Right lobe of liver (tissue), 6 donors: ENCODE measurements at regions not wholly inside any gene's neighbourhood (a gene's known extent, or its start where the extent isn't known, plus 50 kb on each side); places are given as distances from the start of the nearest gene placed in this dataset.

ENCODE experiments used
- ATAC-seq, 4 donors: fragments of 200-7000 bp; cut with Tn5 transposase; one replicate each; pipeline ENCODE4 v1.9.1; 2020; ENCODE audit warnings: mild to moderate bottlenecking in 4 of 4, moderate library complexity in 4 of 4
- DNase-seq, 3 donors: peaks; one replicate each; pipeline ENCODE4 v3.0.0-alpha.2; 2020
- H3K27ac ChIP-seq, 3 donors: fragments of 200-600 bp; one replicate each; pipeline ENCODE4 v1.8.0; 2022
- H3K27me3 ChIP-seq, 2 donors: fragments of 200-600 bp; one replicate each; pipeline ENCODE4 v1.8.0; 2022
- H3K36me3 ChIP-seq, 4 donors: fragments of 200-600 bp; sonication (generic) in 1 of 4; one replicate each; pipeline versions ENCODE4 v1.5.1 to v1.8.0; 2017 to 2022; ENCODE audit warnings: control low read depth in 1 of 4
- H3K4me1 ChIP-seq, 4 donors: fragments of 200-600 bp; sonication (generic) in 1 of 4; one replicate each; pipeline versions ENCODE4 v1.5.1 to v1.8.0; 2017 to 2022; ENCODE audit warnings: control low read depth in 1 of 4
- H3K4me3 ChIP-seq, 3 donors: fragments of 200-600 bp; one replicate each; pipeline ENCODE4 v1.8.0; 2022
- H3K9me3 ChIP-seq, 4 donors: fragments of 200-600 bp; sonication (generic) in 1 of 4; one replicate each; pipeline versions ENCODE4 v1.5.1 to v1.8.0; 2017 to 2022; ENCODE audit warnings: control low read depth in 1 of 4
- POLR2A ChIP-seq: fragments of 450-650 bp; IDR thresholded peaks from one replicate; pipeline ENCODE4 v1.6.1; 2017; ENCODE audit warnings: antibody characterized with exemption, mild to moderate bottlenecking
- WGBS: methylation state at CpG from one replicate; pipeline ENCODE4 v1.1.6; 2018; ENCODE audit warnings: low coverage, low lambda C conversion rate; ENCODE audit not compliant: insufficient coverage; ENCODE audit errors: missing lambda C conversion rate; 5-methylcytosine and 5-hydroxymethylcytosine counted together
- intact Hi-C, 2 donors: fragments of 100-400 bp; cut with DNase I; formaldehyde crosslinking; loops; one replicate each; pipeline versions ENCODE4 v1.11.2 to v1.14.1; 2022
- TF ChIP-seq, protein P1 (sequence below), 4 donors: fragments of 200-600 bp in 3 of 4; fragments of 450-650 bp in 1 of 4; IDR thresholded peaks; one replicate each; pipeline versions ENCODE4 v1.5.1 to v1.8.0; 2016 to 2022; ENCODE audit warnings: antibody characterized with exemption in 4 of 4, mild to moderate bottlenecking in 2 of 4
- donor health status: DM: no; HTN: yes; CAD: no.
- donor health status: DM: no; HTN: no; CAD: no.
- donor health status: DM: no; HTN: no; CAD: no.
- donor health status: DM: no; HTN: yes; CAD: no.
- donor health status: DM: no; HTN: yes; CAD: no.

GRCh38 chr4:143097751-143098150 lies 87.0 kb upstream of the USP38 start:
- no peaks in the 10 kb centered on the region for H3K9me3 ChIP-seq
- H3K27me3 ChIP-seq = no peaks in the 10 kb centered on the region
- no peak overlapping the region for H3K4me3 ChIP-seq
- 56% methylated on average over 4 of the region's 4 CpGs for WGBS
- no peaks in the 10 kb centered on the region for H3K4me1 ChIP-seq
- TF ChIP-seq POLR2A = no peak
- TF ChIP-seq, protein P1, sequence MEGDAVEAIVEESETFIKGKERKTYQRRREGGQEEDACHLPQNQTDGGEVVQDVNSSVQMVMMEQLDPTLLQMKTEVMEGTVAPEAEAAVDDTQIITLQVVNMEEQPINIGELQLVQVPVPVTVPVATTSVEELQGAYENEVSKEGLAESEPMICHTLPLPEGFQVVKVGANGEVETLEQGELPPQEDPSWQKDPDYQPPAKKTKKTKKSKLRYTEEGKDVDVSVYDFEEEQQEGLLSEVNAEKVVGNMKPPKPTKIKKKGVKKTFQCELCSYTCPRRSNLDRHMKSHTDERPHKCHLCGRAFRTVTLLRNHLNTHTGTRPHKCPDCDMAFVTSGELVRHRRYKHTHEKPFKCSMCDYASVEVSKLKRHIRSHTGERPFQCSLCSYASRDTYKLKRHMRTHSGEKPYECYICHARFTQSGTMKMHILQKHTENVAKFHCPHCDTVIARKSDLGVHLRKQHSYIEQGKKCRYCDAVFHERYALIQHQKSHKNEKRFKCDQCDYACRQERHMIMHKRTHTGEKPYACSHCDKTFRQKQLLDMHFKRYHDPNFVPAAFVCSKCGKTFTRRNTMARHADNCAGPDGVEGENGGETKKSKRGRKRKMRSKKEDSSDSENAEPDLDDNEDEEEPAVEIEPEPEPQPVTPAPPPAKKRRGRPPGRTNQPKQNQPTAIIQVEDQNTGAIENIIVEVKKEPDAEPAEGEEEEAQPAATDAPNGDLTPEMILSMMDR (IDR thresholded peaks at IDR 0.05) = no peak
- DNase-seq (no peak), ATAC-seq (no peak)
- H3K36me3 ChIP-seq = no peaks in the 10 kb centered on the region
- intact Hi-C loops = no loop called here
- H3K27ac ChIP-seq = no peak overlapping the region

- no peak for ATAC-seq
These were observed 85.0 kb upstream of the USP38 start for GRCh38 chr4:143099693-143100092.

DNA sequence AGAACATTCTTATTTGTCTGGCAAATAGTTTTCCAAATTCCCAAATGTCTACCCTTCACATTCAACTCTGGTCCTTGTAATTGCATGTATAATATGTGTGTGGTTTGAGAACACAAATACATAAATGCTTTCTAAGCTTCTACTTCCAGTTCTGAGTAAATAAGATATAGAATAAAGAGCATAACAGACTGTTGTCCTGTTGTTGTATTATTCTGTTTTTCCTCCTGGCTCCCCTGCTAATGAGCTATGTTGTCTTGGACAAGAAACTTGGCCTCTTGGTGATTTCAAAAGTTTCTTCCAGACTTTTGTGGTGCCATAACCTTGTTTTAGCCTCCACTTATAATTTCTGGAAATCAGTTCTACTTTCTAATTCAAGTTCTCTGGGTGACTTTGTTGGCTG lies 75.3 kb upstream of the USP38 start:
- intact Hi-C loops = no loop called here
- no peaks in the 10 kb centered on the region for H3K4me1 ChIP-seq
- H3K36me3 ChIP-seq = no peaks in the 10 kb centered on the region
- H3K27ac ChIP-seq = no peak overlapping the region
- DNase-seq = no peak
- no peak for TF ChIP-seq POLR2A
- TF ChIP-seq, protein P1 (IDR thresholded peaks at IDR 0.05) = no peak
- ATAC-seq = no peak
- no peaks in the 10 kb centered on the region for H3K27me3 ChIP-seq
- H3K4me3 ChIP-seq = no peak overlapping the region
- no peaks in the 10 kb centered on the region for H3K9me3 ChIP-seq

More at GRCh38 chr4:143099693-143100092, 85.0 kb upstream of the USP38 start:
- Histone ChIP-seq H3K27me3 (no peaks in the 10 kb centered on the region), H3K36me3 (no peaks in the 10 kb centered on the region), H3K4me1 (no peaks in the 10 kb centered on the region), H3K9me3 (no peaks in the 10 kb centered on the region), H3K27ac (no peak overlapping the region), H3K4me3 (no peak overlapping the region)
- intact Hi-C loops = no loop called here
- no peak for DNase-seq
- TF ChIP-seq, protein P1 (IDR thresholded peaks at IDR 0.05) = no peak
- TF ChIP-seq POLR2A = no peak
- 60% methylated on average over 2 of the region's 3 CpGs for WGBS

DNA sequence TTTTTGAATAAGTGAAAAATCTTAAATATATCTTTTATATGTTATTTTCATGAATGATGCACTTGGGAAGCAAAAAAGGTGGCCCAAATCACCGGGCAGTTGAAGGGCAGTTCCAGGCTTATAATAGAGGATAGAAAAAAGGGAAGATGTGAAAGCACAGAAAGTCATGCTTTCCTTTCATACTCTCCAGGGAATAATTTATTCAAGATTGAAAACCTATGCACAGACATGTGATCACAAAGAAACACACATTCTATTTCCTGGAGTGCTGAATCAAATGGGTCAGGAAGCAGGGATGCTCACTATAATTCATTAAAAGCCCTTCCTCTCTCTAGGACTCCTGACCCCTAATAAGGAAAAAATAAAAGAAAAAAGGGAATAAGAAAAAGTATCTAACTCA lies 66.1 kb upstream of the USP38 start:
- ATAC-seq (no peak), DNase-seq (no peak)
- TF ChIP-seq POLR2A = no peak
- TF ChIP-seq, protein P1 (IDR thresholded peaks at IDR 0.05) = no peak
- no peaks in the 10 kb centered on the region for H3K9me3 ChIP-seq
- intact Hi-C loops = no loop called here
- H3K27me3 ChIP-seq = no peaks in the 10 kb centered on the region
- no peaks in the 10 kb centered on the region for H3K36me3 ChIP-seq
- H3K4me3 ChIP-seq = no peak overlapping the region
- H3K27ac ChIP-seq = no peak overlapping the region
- 75% methylated on average over 1 of the region's 1 CpG for WGBS
- H3K4me1 ChIP-seq = no peaks in the 10 kb centered on the region

- intact Hi-C loops = no loop called here
These were observed 57.1 kb upstream of the USP38 start for GRCh38 chr4:143127621-143128020.

More at GRCh38 chr4:143127621-143128020, 57.1 kb upstream of the USP38 start:
- Histone ChIP-seq H3K27ac (no peak overlapping the region), H3K36me3 (no peaks in the 10 kb centered on the region), H3K27me3 (no peaks in the 10 kb centered on the region), H3K4me3 (no peak overlapping the region), H3K9me3 (no peaks in the 10 kb centered on the region), H3K4me1 (no peaks in the 10 kb centered on the region)
- DNase-seq (no peak), ATAC-seq (no peak)
- TF ChIP-seq, protein P1 (IDR thresholded peaks at IDR 0.05) = no peak
- no peak for TF ChIP-seq POLR2A
